ENCODE measurements at regions not wholly inside any gene's neighbourhood (a gene's known extent, or its start where the extent isn't known, plus 50 kb on each side); places are given as distances from the start of the nearest gene placed in this dataset.

GRCh38 chr11:109894242-109894641 is 198.9 kb upstream of the ZC3H12C start:
- H3K27ac Mint-ChIP-seq (ENCODE audit: unreplicated experiment) = no peak overlapping the region
- DNase-seq (ENCODE audit: low read depth, low spot score) = no peak
- no peak overlapping the region for H3K4me3 Mint-ChIP-seq
- H3K27me3 Mint-ChIP-seq (ENCODE audit: low read depth) = no peaks in the 10 kb centered on the region
- TF ChIP-seq CTCF (conservative IDR thresholded peaks at IDR 0.05) = no peak
- H3K36me3 Mint-ChIP-seq (ENCODE audit: low read depth) = no peaks in the 10 kb centered on the region
- no peaks in the 10 kb centered on the region for H3K9me3 Mint-ChIP-seq
- H3K4me1 Mint-ChIP-seq = no peaks in the 10 kb centered on the region

GRCh38 chr11:109898592-109898991 is 194.6 kb upstream of the ZC3H12C start:
- Mint-ChIP-seq H3K36me3 (ENCODE audit: low read depth) (peaks cover 7% of the 10 kb centered on the region), H3K27ac (ENCODE audit: unreplicated experiment) (no peak overlapping the region), H3K4me3 (no peak overlapping the region), H3K27me3 (ENCODE audit: low read depth) (no peaks in the 10 kb centered on the region), H3K4me1 (no peaks in the 10 kb centered on the region), H3K9me3 (peaks cover 2% of the 10 kb centered on the region)
- no peak for DNase-seq (ENCODE audit: low read depth, low spot score)
- TF ChIP-seq CTCF (conservative IDR thresholded peaks at IDR 0.05) = no peak

GRCh38 chr11:109902764-109903433 is 190.3 kb upstream of the ZC3H12C start:
- H3K36me3 Mint-ChIP-seq (ENCODE audit: low read depth) = peaks cover 7% of the 10 kb centered on the region
- DNase-seq (ENCODE audit: low read depth, low spot score) = no peak
- H3K4me3 Mint-ChIP-seq = no peak overlapping the region
- H3K4me1 Mint-ChIP-seq = no peaks in the 10 kb centered on the region
- TF ChIP-seq CTCF (conservative IDR thresholded peaks at IDR 0.05) = no peak
- peaks cover 2% of the 10 kb centered on the region for H3K9me3 Mint-ChIP-seq
- H3K27ac Mint-ChIP-seq (ENCODE audit: unreplicated experiment) = no peak overlapping the region
- H3K27me3 Mint-ChIP-seq (ENCODE audit: low read depth) = no peaks in the 10 kb centered on the region

GRCh38 chr11:109911488-109911887 is 181.7 kb upstream of the ZC3H12C start:
- H3K4me1 Mint-ChIP-seq = no peaks in the 10 kb centered on the region
- H3K9me3 Mint-ChIP-seq = peaks cover 6% of the 10 kb centered on the region
- H3K27ac Mint-ChIP-seq (ENCODE audit: unreplicated experiment) = no peak overlapping the region
- no peak for DNase-seq (ENCODE audit: low read depth, low spot score)
- no peaks in the 10 kb centered on the region for H3K27me3 Mint-ChIP-seq (ENCODE audit: low read depth)
- H3K4me3 Mint-ChIP-seq = no peak overlapping the region
- no peak for TF ChIP-seq CTCF (conservative IDR thresholded peaks at IDR 0.05)
- H3K36me3 Mint-ChIP-seq (ENCODE audit: low read depth) = peaks cover 2% of the 10 kb centered on the region

GRCh38 chr11:109914038-109914437 is 179.2 kb upstream of the ZC3H12C start:
- Mint-ChIP-seq H3K4me1 (no peaks in the 10 kb centered on the region), H3K4me3 (no peak overlapping the region), H3K9me3 (peaks cover 6% of the 10 kb centered on the region), H3K27me3 (ENCODE audit: low read depth) (no peaks in the 10 kb centered on the region), H3K36me3 (ENCODE audit: low read depth) (peaks cover 2% of the 10 kb centered on the region), H3K27ac (ENCODE audit: unreplicated experiment) (no peak overlapping the region)
- TF ChIP-seq CTCF (conservative IDR thresholded peaks at IDR 0.05) = no peak
- DNase-seq (ENCODE audit: low read depth, low spot score) = no peak

Data from neural crest cell (in vitro differentiated cells).